ENCODE measurements at regions not wholly inside any gene's neighbourhood (a gene's known extent, or its start where the extent isn't known, plus 50 kb on each side); places are given as distances from the start of the nearest gene placed in this dataset.

DNA sequence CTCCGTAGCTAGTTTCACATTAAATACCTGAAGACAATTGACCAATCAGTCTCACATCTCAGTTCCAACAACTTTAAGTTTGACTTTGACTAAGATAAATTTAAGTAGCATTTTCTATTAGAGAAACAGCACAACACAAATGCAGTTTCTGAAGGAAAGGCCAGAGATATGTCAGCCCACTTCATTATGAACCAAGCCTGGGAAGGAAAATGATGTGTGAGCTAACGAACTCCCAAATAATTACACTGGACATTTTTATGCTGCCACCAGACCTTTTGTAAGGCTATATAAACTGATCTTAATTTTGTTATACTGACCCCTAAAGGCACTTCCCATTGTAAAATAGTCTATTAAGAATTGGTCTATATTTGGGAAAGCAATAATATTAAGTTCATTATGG, 57.9 kb upstream of the DACH1 start:
- DNase-seq = no peak
- TF ChIP-seq POLR2A (IDR thresholded peaks at IDR 0.05; ENCODE audit: low read length) (no peak), GATA1 (IDR thresholded peaks at IDR 0.05; ENCODE audit: low read depth, low read length) (no peak)

DNA sequence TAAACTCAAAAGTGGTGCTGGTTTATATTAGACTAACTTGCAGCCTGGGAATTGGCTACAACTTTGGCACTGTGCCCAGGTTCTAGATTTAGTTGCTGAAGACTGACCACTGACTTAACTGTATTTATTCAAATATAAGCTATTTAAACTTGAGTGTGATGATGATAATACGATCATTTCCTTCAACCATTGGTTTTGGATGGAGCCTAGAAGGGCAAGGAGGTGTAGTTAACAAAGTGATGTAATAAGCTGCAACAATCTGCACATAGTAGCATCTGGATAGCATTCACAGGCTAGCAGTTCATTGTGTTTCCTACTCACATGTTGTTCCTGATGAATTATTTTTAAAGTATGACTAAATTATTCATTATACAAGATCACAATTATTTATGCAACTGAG, 55.2 kb upstream of the DACH1 start:
- peak; percentile 11 to 60 for DNase-seq
- no peak for TF ChIP-seq GATA1 (IDR thresholded peaks at IDR 0.05; ENCODE audit: low read depth, low read length)
- TF ChIP-seq POLR2A (IDR thresholded peaks at IDR 0.05; ENCODE audit: low read length) = no peak

Measured in erythroblast (primary cell).